WTC11 (cell line): ENCODE measurements at regions not wholly inside any gene's neighbourhood (a gene's known extent, or its start where the extent isn't known, plus 50 kb on each side); places are given as distances from the start of the nearest gene placed in this dataset.

Experiments
- ATAC-seq: fragments of 200-7000 bp; cut with Tn5 transposase; 2 replicates; pipeline ENCODE4 v1.10.0; 2021; ENCODE audit warnings: mild to moderate bottlenecking, moderate library complexity
- CTCF ChIA-PET: fragments of 300-600 bp; sonication (Branson Sonifier 250); formaldehyde crosslinking; loops from one replicate; lab custom pipeline; 2021; ENCODE audit warnings: antibody characterized with exemption; lab: Charles Lee
- POLR2A ChIA-PET: fragments of 350-600 bp; sonication (Branson Sonifier 250); formaldehyde crosslinking; loops from one replicate; lab custom pipeline; 2021; ENCODE audit warnings: antibody characterized with exemption; lab: Charles Lee
- DNase-seq: peaks from one replicate; pipeline ENCODE4 v3.0.0; 2021; ENCODE audit warnings: low spot score
- H3K27ac Mint-ChIP-seq: 2 replicates; pipeline ENCODE4 v1.8.0; 2021; ENCODE audit warnings: mixed read lengths
- H3K27me3 Mint-ChIP-seq: 2 replicates; pipeline ENCODE4 v1.8.0; 2021; ENCODE audit warnings: low read depth, mild to moderate bottlenecking, moderate library complexity, mixed read lengths
- H3K36me3 Mint-ChIP-seq: 2 replicates; pipeline ENCODE4 v1.8.0; 2021; ENCODE audit warnings: mixed read lengths
- H3K4me1 Mint-ChIP-seq: 2 replicates; pipeline ENCODE4 v1.8.0; 2022; ENCODE audit warnings: mixed read lengths
- H3K4me3 Mint-ChIP-seq: 2 replicates; pipeline ENCODE4 v1.8.0; 2021; ENCODE audit warnings: mild to moderate bottlenecking, moderate library complexity, mixed read lengths
- H3K9me3 Mint-ChIP-seq: 2 replicates; pipeline ENCODE4 v1.8.0; 2021; ENCODE audit warnings: mixed read lengths
- CREM ChIP-seq: sonication (generic); formaldehyde crosslinking; IDR thresholded peaks from 2 replicates; pipeline ENCODE4 v1.8.1; 2022; ENCODE audit warnings: mild to moderate bottlenecking, missing genetic modification reagents, moderate library complexity
- EMX1 ChIP-seq: fragments of 250-450 bp; sonication (Bioruptor Pico); IDR thresholded peaks from 2 replicates; pipeline ENCODE4 v1.8.0; 2021; ENCODE audit warnings: mild to moderate bottlenecking
- GABPB1 ChIP-seq: sonication (generic); formaldehyde crosslinking; IDR thresholded peaks from 2 replicates; pipeline ENCODE4 v1.8.1; 2023; ENCODE audit warnings: mild to moderate bottlenecking, missing genetic modification reagents
- GTF2I ChIP-seq: fragments of 250-450 bp; sonication (Bioruptor Pico); conservative IDR thresholded peaks from 2 replicates; pipeline ENCODE4 v1.4.0; 2021; ENCODE audit warnings: mild to moderate bottlenecking
- JAZF1 ChIP-seq: fragments of 250-450 bp; sonication (Bioruptor Pico); IDR thresholded peaks from 2 replicates; pipeline ENCODE4 v1.9.0; 2021; ENCODE audit warnings: moderate library complexity, mild to moderate bottlenecking, inconsistent platforms
- NR2C2 ChIP-seq: sonication (generic); formaldehyde crosslinking; IDR thresholded peaks from 2 replicates; pipeline ENCODE4 v1.8.0; 2022; ENCODE audit warnings: mild to moderate bottlenecking, missing genetic modification reagents
- RELA ChIP-seq: sonication (generic); formaldehyde crosslinking; IDR thresholded peaks from 2 replicates; pipeline ENCODE4 v1.8.1; 2022; ENCODE audit warnings: missing genetic modification reagents, mild to moderate bottlenecking, borderline replicate concordance
- SOX15 ChIP-seq: fragments of 250-450 bp; sonication (Bioruptor Pico); IDR thresholded peaks from 2 replicates; pipeline ENCODE4 v1.9.0; 2021; ENCODE audit warnings: mild to moderate bottlenecking
- TCF7 ChIP-seq: sonication (generic); formaldehyde crosslinking; IDR thresholded peaks from 2 replicates; pipeline ENCODE4 v1.8.0; 2022; ENCODE audit warnings: mild to moderate bottlenecking, low read depth, missing genetic modification reagents, moderate library complexity
- ZNF138 ChIP-seq: sonication (generic); formaldehyde crosslinking; conservative IDR thresholded peaks from 2 replicates; pipeline ENCODE4 v1.8.1; 2022; ENCODE audit warnings: mild to moderate bottlenecking, moderate library complexity, missing genetic modification reagents
- TF ChIP-seq, protein P1 (sequence below): sonication (generic); formaldehyde crosslinking; IDR thresholded peaks from 2 replicates; pipeline ENCODE4 v1.8.1; 2023; ENCODE audit warnings: mild to moderate bottlenecking, missing genetic modification reagents, moderate library complexity
- TF ChIP-seq, protein P2 (sequence below): sonication (generic); formaldehyde crosslinking; conservative IDR thresholded peaks from 2 replicates; pipeline ENCODE4 v1.8.1; 2023; ENCODE audit warnings: mild to moderate bottlenecking, low read depth, missing genetic modification reagents, moderate library complexity
- TF ChIP-seq, protein P3 (sequence below): fragments of 250-450 bp; sonication (Bioruptor Pico); conservative IDR thresholded peaks from 2 replicates; pipeline ENCODE4 v1.9.0; 2021; ENCODE audit warnings: mild to moderate bottlenecking
- TF ChIP-seq, protein P4 (sequence below): sonication (generic); formaldehyde crosslinking; IDR thresholded peaks from 2 replicates; pipeline ENCODE4 v1.8.1; 2022; ENCODE audit warnings: mild to moderate bottlenecking, missing genetic modification reagents, moderate library complexity, borderline replicate concordance
- TF ChIP-seq, protein P5 (sequence below): sonication (generic); formaldehyde crosslinking; IDR thresholded peaks from 2 replicates; pipeline ENCODE4 v1.8.1; 2023; ENCODE audit warnings: mild to moderate bottlenecking, missing genetic modification reagents
- TF ChIP-seq, protein P6 (sequence below): sonication (generic); formaldehyde crosslinking; IDR thresholded peaks from 2 replicates; pipeline ENCODE4 v1.8.0; 2022; ENCODE audit warnings: mild to moderate bottlenecking, missing genetic modification reagents
- TF ChIP-seq, protein P7 (sequence below): sonication (generic); formaldehyde crosslinking; IDR thresholded peaks from 2 replicates; pipeline ENCODE4 v1.8.0; 2023; ENCODE audit warnings: missing genetic modification reagents, mild to moderate bottlenecking, borderline replicate concordance

DNA sequence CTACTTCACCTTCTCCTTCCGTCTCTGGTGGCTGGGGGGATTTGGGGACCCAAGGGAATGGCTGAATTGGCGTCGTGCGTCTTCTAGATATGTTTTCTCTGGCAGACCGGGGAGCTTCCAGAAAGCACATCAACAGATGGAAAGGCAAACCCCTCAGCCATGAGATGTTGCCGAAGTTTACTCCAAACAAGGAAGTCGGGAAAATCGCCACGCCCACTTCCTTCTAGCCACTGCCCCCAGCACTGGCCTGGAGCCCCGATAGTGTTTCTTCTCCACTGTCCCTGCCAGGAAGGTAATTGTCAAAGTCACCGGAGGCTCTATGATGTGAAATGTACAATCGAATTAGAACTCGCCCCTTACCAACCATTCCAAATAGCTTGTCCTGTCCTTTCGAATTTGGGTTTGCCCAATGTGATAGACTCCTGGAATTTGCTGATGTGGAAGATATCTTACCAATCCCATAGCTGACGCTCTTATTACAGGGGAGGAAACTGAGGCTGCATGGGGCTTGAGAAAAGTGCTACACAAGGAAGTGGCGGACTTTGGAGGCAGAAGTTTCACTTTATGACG lies 191.0 kb downstream of the LSM5 start:
- Mint-ChIP-seq H3K27ac (no peak overlapping the region), H3K36me3 (no peaks in the 10 kb centered on the region), H3K4me1 (peaks cover 27% of the 10 kb centered on the region), H3K27me3 (peaks cover 67% of the 10 kb centered on the region), H3K9me3 (no peaks in the 10 kb centered on the region), H3K4me3 (peak overlapping the region; percentile 91)
- DNase-seq, result peak; percentile 57
- ChIA-PET CTCF (interaction anchor here (0.7 to 1.5 kb wide), 6 partner anchors 19 to 91 kb away, joined by 3 to 5 read pairs (median 5); no protein-coding TSS in a partner anchor), POLR2A (no interaction called here)
- ATAC-seq, result peak; percentile 74
- TF ChIP-seq, protein P1, sequence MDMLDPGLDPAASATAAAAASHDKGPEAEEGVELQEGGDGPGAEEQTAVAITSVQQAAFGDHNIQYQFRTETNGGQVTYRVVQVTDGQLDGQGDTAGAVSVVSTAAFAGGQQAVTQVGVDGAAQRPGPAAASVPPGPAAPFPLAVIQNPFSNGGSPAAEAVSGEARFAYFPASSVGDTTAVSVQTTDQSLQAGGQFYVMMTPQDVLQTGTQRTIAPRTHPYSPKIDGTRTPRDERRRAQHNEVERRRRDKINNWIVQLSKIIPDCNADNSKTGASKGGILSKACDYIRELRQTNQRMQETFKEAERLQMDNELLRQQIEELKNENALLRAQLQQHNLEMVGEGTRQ (CRISPR knock-in tag), result no peak
- TF ChIP-seq GTF2I (CRISPR knock-in tag) (no peak), GABPB1 (CRISPR knock-in tag) (no peak), NR2C2 (no peak), EMX1 (no peak), TCF7 (CRISPR knock-in tag) (no peak), SOX15 (CRISPR knock-in tag) (no peak)
- TF ChIP-seq, protein P2, sequence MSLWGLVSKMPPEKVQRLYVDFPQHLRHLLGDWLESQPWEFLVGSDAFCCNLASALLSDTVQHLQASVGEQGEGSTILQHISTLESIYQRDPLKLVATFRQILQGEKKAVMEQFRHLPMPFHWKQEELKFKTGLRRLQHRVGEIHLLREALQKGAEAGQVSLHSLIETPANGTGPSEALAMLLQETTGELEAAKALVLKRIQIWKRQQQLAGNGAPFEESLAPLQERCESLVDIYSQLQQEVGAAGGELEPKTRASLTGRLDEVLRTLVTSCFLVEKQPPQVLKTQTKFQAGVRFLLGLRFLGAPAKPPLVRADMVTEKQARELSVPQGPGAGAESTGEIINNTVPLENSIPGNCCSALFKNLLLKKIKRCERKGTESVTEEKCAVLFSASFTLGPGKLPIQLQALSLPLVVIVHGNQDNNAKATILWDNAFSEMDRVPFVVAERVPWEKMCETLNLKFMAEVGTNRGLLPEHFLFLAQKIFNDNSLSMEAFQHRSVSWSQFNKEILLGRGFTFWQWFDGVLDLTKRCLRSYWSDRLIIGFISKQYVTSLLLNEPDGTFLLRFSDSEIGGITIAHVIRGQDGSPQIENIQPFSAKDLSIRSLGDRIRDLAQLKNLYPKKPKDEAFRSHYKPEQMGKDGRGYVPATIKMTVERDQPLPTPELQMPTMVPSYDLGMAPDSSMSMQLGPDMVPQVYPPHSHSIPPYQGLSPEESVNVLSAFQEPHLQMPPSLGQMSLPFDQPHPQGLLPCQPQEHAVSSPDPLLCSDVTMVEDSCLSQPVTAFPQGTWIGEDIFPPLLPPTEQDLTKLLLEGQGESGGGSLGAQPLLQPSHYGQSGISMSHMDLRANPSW (CRISPR knock-in tag), result no peak

DNA sequence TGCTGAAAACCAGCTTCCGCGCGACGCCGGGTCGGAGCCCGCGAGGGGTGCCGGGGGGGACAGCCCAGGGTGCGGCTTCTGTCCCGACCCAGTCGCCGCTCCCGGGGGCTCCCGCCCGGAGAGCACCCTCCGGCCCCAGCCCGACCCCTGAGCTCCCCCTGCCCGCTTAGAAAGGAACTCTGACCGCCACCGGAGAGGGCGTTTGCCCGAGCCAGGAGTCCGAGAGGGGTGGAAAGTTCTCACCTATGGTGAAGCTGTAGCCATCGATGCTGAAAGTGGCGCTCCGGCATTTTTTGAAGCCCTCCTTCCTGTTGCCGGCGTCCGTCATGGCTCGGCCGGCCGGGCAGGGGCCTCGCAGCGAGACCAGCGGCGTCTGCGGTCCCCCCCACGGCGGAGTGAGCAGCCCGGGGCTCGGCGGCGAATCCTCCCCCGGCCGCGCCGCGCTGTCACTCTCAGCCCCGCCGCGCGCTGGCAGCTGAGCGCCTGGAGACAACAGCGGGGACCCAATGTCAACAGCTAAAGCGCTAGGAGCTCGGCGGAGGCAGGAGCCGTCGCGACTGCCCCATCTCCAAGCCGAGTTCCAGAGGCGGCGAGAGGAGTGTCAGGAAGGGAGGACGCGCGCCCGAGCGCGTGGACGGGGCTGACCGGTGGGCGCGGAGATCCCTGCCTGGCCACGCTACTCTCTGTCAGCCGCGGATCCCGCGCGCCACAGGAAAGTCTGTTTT lies 191.6 kb downstream of the LSM5 start:
- H3K27me3 Mint-ChIP-seq, result peaks cover 67% of the 10 kb centered on the region
- ATAC-seq, result peak; percentile 56
- TF ChIP-seq, protein P3, sequence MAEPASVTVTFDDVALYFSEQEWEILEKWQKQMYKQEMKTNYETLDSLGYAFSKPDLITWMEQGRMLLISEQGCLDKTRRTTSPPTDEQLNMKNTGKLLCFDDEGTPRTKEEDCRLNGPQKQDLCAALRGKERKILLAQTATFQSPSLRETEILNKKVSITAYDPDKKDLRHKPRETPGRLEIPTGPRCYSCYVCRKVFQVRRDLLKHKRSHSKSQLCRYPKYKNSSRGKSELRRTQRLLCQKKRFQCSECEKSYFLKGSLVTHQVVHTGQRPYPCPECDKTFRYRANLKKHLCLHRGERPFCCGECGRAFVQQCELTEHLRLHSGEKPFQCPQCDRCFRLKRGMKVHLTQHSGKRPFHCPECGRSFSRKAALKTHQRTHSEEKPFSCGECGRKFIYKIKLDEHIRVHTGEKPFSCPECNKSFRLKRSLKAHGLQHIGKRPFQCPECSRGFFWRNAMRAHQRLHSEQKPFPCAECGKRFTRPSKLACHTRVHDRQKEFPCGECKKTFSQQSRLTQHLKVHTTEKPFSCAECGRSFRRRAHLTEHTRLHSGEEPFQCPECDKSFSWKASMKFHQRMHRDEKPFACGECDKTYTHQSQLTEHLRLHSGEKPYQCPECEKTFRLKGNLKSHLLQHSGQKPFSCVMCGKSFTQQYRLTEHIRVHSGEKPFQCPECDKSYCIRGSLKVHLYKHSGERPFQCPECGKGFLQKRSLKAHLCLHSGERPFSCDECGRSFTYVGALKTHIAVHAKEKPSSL (CRISPR knock-in tag), result no peak
- TF ChIP-seq, protein P4, sequence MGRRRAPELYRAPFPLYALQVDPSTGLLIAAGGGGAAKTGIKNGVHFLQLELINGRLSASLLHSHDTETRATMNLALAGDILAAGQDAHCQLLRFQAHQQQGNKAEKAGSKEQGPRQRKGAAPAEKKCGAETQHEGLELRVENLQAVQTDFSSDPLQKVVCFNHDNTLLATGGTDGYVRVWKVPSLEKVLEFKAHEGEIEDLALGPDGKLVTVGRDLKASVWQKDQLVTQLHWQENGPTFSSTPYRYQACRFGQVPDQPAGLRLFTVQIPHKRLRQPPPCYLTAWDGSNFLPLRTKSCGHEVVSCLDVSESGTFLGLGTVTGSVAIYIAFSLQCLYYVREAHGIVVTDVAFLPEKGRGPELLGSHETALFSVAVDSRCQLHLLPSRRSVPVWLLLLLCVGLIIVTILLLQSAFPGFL (CRISPR knock-in tag), result no peak
- TF ChIP-seq, protein P5, sequence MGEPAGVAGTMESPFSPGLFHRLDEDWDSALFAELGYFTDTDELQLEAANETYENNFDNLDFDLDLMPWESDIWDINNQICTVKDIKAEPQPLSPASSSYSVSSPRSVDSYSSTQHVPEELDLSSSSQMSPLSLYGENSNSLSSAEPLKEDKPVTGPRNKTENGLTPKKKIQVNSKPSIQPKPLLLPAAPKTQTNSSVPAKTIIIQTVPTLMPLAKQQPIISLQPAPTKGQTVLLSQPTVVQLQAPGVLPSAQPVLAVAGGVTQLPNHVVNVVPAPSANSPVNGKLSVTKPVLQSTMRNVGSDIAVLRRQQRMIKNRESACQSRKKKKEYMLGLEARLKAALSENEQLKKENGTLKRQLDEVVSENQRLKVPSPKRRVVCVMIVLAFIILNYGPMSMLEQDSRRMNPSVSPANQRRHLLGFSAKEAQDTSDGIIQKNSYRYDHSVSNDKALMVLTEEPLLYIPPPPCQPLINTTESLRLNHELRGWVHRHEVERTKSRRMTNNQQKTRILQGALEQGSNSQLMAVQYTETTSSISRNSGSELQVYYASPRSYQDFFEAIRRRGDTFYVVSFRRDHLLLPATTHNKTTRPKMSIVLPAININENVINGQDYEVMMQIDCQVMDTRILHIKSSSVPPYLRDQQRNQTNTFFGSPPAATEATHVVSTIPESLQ (CRISPR knock-in tag), result no peak
- TF ChIP-seq, protein P6, sequence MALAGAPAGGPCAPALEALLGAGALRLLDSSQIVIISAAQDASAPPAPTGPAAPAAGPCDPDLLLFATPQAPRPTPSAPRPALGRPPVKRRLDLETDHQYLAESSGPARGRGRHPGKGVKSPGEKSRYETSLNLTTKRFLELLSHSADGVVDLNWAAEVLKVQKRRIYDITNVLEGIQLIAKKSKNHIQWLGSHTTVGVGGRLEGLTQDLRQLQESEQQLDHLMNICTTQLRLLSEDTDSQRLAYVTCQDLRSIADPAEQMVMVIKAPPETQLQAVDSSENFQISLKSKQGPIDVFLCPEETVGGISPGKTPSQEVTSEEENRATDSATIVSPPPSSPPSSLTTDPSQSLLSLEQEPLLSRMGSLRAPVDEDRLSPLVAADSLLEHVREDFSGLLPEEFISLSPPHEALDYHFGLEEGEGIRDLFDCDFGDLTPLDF, result no peak
- TF ChIP-seq JAZF1, result no peak
- TF ChIP-seq CREM, result 0 out of 2 replicates have a peak, but pooled peaks have one; percentile 11
- TF ChIP-seq, protein P7, sequence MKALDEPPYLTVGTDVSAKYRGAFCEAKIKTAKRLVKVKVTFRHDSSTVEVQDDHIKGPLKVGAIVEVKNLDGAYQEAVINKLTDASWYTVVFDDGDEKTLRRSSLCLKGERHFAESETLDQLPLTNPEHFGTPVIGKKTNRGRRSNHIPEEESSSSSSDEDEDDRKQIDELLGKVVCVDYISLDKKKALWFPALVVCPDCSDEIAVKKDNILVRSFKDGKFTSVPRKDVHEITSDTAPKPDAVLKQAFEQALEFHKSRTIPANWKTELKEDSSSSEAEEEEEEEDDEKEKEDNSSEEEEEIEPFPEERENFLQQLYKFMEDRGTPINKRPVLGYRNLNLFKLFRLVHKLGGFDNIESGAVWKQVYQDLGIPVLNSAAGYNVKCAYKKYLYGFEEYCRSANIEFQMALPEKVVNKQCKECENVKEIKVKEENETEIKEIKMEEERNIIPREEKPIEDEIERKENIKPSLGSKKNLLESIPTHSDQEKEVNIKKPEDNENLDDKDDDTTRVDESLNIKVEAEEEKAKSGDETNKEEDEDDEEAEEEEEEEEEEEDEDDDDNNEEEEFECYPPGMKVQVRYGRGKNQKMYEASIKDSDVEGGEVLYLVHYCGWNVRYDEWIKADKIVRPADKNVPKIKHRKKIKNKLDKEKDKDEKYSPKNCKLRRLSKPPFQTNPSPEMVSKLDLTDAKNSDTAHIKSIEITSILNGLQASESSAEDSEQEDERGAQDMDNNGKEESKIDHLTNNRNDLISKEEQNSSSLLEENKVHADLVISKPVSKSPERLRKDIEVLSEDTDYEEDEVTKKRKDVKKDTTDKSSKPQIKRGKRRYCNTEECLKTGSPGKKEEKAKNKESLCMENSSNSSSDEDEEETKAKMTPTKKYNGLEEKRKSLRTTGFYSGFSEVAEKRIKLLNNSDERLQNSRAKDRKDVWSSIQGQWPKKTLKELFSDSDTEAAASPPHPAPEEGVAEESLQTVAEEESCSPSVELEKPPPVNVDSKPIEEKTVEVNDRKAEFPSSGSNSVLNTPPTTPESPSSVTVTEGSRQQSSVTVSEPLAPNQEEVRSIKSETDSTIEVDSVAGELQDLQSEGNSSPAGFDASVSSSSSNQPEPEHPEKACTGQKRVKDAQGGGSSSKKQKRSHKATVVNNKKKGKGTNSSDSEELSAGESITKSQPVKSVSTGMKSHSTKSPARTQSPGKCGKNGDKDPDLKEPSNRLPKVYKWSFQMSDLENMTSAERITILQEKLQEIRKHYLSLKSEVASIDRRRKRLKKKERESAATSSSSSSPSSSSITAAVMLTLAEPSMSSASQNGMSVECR (CRISPR knock-in tag), result peak; percentile 55; the same call in 1 of the 2 replicates
- peak; percentile 35; the same call in 1 of the 2 replicates for TF ChIP-seq RELA (CRISPR knock-in tag)
- peak; percentile 62; the same call in 1 of the 2 replicates for TF ChIP-seq ZNF138 (CRISPR knock-in tag)

More for the DNA sequence above, 191.6 kb downstream of the LSM5 start:
- H3K4me3 Mint-ChIP-seq, result peak overlapping the region; percentile 91
- ChIA-PET CTCF (interaction anchor here (0.7 to 1.5 kb wide), 7 partner anchors 16 to 90 kb away, joined by 3 to 5 read pairs (median 5); no protein-coding TSS in a partner anchor), POLR2A (no interaction called here)
- peaks cover 34% of the 10 kb centered on the region for H3K4me1 Mint-ChIP-seq
- no peak overlapping the region for H3K27ac Mint-ChIP-seq
- DNase-seq, result peak; percentile 44
- H3K36me3 Mint-ChIP-seq, result no peaks in the 10 kb centered on the region
- no peaks in the 10 kb centered on the region for H3K9me3 Mint-ChIP-seq
